SK-N-SH (cell line): ENCODE measurements at regions not wholly inside any gene's neighbourhood (a gene's known extent, or its start where the extent isn't known, plus 50 kb on each side); places are given as distances from the start of the nearest gene placed in this dataset.

Experiments
- CTCF ChIA-PET: fragments of 300-600, 350-600 bp; formaldehyde crosslinking; extraction: SDS; loops from one replicate; lab custom pipeline; 2021; lab: Yijun Ruan, JAX
- POLR2A ChIA-PET: fragments of 350-600 bp; sonication (Branson Sonifier 250); formaldehyde crosslinking; extraction: SDS; loops from one replicate; lab custom pipeline; 2020; ENCODE audit warnings: antibody characterized with exemption, inconsistent platforms; lab: Yijun Ruan, JAX
- DNase-seq: peaks from one replicate; pipeline ENCODE4 v3.0.0; 2012
- H2AFZ ChIP-seq: fragments of 200-600 bp; sonication (generic); 2 replicates; pipeline ENCODE4 v1.8.1; 2016; ENCODE audit warnings: antibody characterized with exemption, mild to moderate bottlenecking, low read depth
- H3F3A ChIP-seq: fragments of 200-600 bp; sonication (generic); replicated peaks from 2 replicates; pipeline ENCODE3; 2016; ENCODE audit warnings: antibody characterized with exemption, mild to moderate bottlenecking; ENCODE audit not compliant: insufficient read depth
- H3K27ac ChIP-seq, 2 experiments: fragments of 200-500 bp in 1 of 2; fragments of 200-600 bp in 1 of 2; sonication (Bioruptor generic) in 1 of 2; sonication (generic), shearing (Covaris generic) in 1 of 2; 2 replicates each; pipeline versions ENCODE4 v1.5.1 to v1.6.1; 2014 to 2016; ENCODE audit warnings: low read depth in 2 of 2, inconsistent platforms in 1 of 2, low read length in 1 of 2, mild to moderate bottlenecking in 1 of 2, mixed read lengths in 1 of 2
- H3K27me3 ChIP-seq: fragments of 200-600 bp; sonication (generic), shearing (Covaris generic); 2 replicates; pipeline ENCODE4 v1.6.1; 2016; ENCODE audit warnings: mixed run types; ENCODE audit not compliant: insufficient read depth
- H3K36me3 ChIP-seq, 2 experiments: fragments of 200-500 bp in 1 of 2; fragments of 200-600 bp in 1 of 2; sonication (Bioruptor generic) in 1 of 2; sonication (generic) in 1 of 2; replicated peaks in 1 of 2; 2 replicates each; pipeline versions ENCODE3 to v1.5.1; 2014 to 2016; ENCODE audit warnings: low read length in 1 of 2, mild to moderate bottlenecking in 1 of 2; ENCODE audit not compliant: insufficient read depth in 2 of 2, control insufficient read depth in 1 of 2
- H3K4me1 ChIP-seq, 2 experiments: fragments of 200-500 bp in 1 of 2; fragments of 200-600 bp in 1 of 2; sonication (Bioruptor generic) in 1 of 2; sonication (generic), shearing (Covaris generic) in 1 of 2; 2 replicates each; pipeline versions ENCODE4 v1.5.1 to v1.6.1; 2014 to 2016; ENCODE audit warnings: low read depth in 1 of 2, low read length in 1 of 2, mixed run types in 1 of 2; ENCODE audit not compliant: insufficient read depth in 2 of 2, control insufficient read depth in 1 of 2
- H3K4me2 ChIP-seq: fragments of 200-600 bp; sonication (generic), shearing (Covaris generic); 2 replicates; pipeline ENCODE4 v1.6.1; 2017; ENCODE audit warnings: mixed run types
- H3K4me3 ChIP-seq, 2 experiments: fragments of 200-500 bp in 1 of 2; fragments of 200-600 bp in 1 of 2; sonication (Bioruptor generic) in 1 of 2; sonication (generic), shearing (Covaris generic) in 1 of 2; 2 replicates each; pipeline versions ENCODE4 v1.5.1 to v1.8.1; 2014 to 2016; ENCODE audit warnings: low read depth in 2 of 2, inconsistent platforms in 1 of 2, low read length in 1 of 2, mild to moderate bottlenecking in 1 of 2, mixed read lengths in 1 of 2, moderate library complexity in 1 of 2
- H3K79me2 ChIP-seq: fragments of 200-600 bp; sonication (generic); 2 replicates; pipeline ENCODE4 v1.8.1; 2017; ENCODE audit warnings: mild to moderate bottlenecking; ENCODE audit not compliant: insufficient read depth
- H3K9ac ChIP-seq: fragments of 200-600 bp; sonication (generic); 2 replicates; pipeline ENCODE4 v1.6.1; 2017; ENCODE audit warnings: mixed run types
- H3K9me2 ChIP-seq: fragments of 200-600 bp; sonication (generic); 2 replicates; pipeline ENCODE4 v1.6.1; 2017; ENCODE audit warnings: mixed run types
- H3K9me3 ChIP-seq: fragments of 200-600 bp; sonication (generic); 2 replicates; pipeline ENCODE4 v1.6.1; 2017; ENCODE audit warnings: mixed run types, mild to moderate bottlenecking, moderate library complexity
- H4K20me1 ChIP-seq: fragments of 200-600 bp; sonication (generic); 2 replicates; pipeline ENCODE4 v1.6.1; 2017; ENCODE audit warnings: mild to moderate bottlenecking, mixed run types; ENCODE audit not compliant: insufficient read depth
- CTCF ChIP-seq: fragments of 200-600 bp; sonication (generic); IDR thresholded peaks from 2 replicates; pipeline ENCODE4 v1.6.1; 2017; ENCODE audit warnings: antibody characterized with exemption, mild to moderate bottlenecking, moderate library complexity
- ELF1 ChIP-seq: IDR thresholded peaks from 2 replicates; pipeline ENCODE4 v1.4.0; 2012
- EP300 ChIP-seq, 2 experiments: IDR thresholded peaks; 2 replicates each; pipeline versions ENCODE4 v1.4.0 to v1.6.1; 2012; ENCODE audit warnings: borderline replicate concordance in 1 of 2, low read depth in 1 of 2, low read length in 1 of 2
- EZH2phosphoT487 ChIP-seq: fragments of 200-600 bp; sonication (generic); IDR thresholded peaks from 2 replicates; pipeline ENCODE4 v1.6.1; 2017; ENCODE audit warnings: low read depth, mixed run types, mild to moderate bottlenecking, antibody characterized with exemption, moderate library complexity, borderline replicate concordance
- GABPA ChIP-seq: IDR thresholded peaks from 2 replicates; pipeline ENCODE4 v1.4.0; 2012; ENCODE audit warnings: low read depth, mild to moderate bottlenecking
- GATA2 ChIP-seq: sonication (generic); formaldehyde crosslinking; IDR thresholded peaks from 2 replicates; pipeline ENCODE4 v1.5.0; 2020; ENCODE audit warnings: mild to moderate bottlenecking, missing genetic modification reagents
- IRF3 ChIP-seq: fragments of 150-350 bp; IDR thresholded peaks from 2 replicates; pipeline ENCODE4 v1.6.1; 2016; ENCODE audit warnings: mild to moderate bottlenecking, low read depth, low read length
- JUND ChIP-seq: IDR thresholded peaks from 2 replicates; pipeline ENCODE4 v1.4.0; 2012
- MAX ChIP-seq: IDR thresholded peaks from 2 replicates; pipeline ENCODE4 v1.4.0; 2012; ENCODE audit warnings: low read depth
- MEF2A ChIP-seq: IDR thresholded peaks from 2 replicates; pipeline ENCODE4 v1.4.0; 2012; ENCODE audit warnings: low read depth, borderline replicate concordance
- MXI1 ChIP-seq: IDR thresholded peaks from 2 replicates; pipeline ENCODE4 v1.6.1; 2012; ENCODE audit warnings: mild to moderate bottlenecking, low read depth, low read length, improper control_type of control experiment
- NFIC ChIP-seq: IDR thresholded peaks from 2 replicates; pipeline ENCODE4 v1.4.0; 2012; ENCODE audit warnings: borderline replicate concordance
- NRF1 ChIP-seq: IDR thresholded peaks from 2 replicates; pipeline ENCODE4 v1.6.1; 2012; ENCODE audit warnings: low read depth, mild to moderate bottlenecking, low read length
- PBX3 ChIP-seq: IDR thresholded peaks from 2 replicates; pipeline ENCODE4; 2012
- RFX5 ChIP-seq: IDR thresholded peaks from 2 replicates; pipeline ENCODE4 v1.6.1; 2012; ENCODE audit warnings: mild to moderate bottlenecking, improper control_type of control experiment, low read length
- RXRA ChIP-seq: IDR thresholded peaks from 2 replicates; pipeline ENCODE4 v1.4.0; 2012; ENCODE audit warnings: low read depth, mild to moderate bottlenecking, borderline replicate concordance
- TAF1 ChIP-seq: IDR thresholded peaks from 2 replicates; pipeline ENCODE4 v1.6.1; 2012; ENCODE audit warnings: low read depth, mild to moderate bottlenecking, low read length, moderate library complexity, borderline replicate concordance
- TCF12 ChIP-seq: IDR thresholded peaks from 2 replicates; pipeline ENCODE4 v1.4.0; 2012
- TEAD4 ChIP-seq: IDR thresholded peaks from 2 replicates; pipeline ENCODE4 v1.4.0; 2012; ENCODE audit warnings: mild to moderate bottlenecking, borderline replicate concordance; ENCODE audit not compliant: insufficient read depth
- USF1 ChIP-seq: IDR thresholded peaks from 2 replicates; pipeline ENCODE4 v1.4.0; 2012; ENCODE audit warnings: low read depth, borderline replicate concordance
- YY1 ChIP-seq: IDR thresholded peaks from 2 replicates; pipeline ENCODE4 v1.4.0; 2012; ENCODE audit warnings: low read depth, mild to moderate bottlenecking
- ZBTB33 ChIP-seq: IDR thresholded peaks from 2 replicates; pipeline ENCODE4 v1.4.0; 2012; ENCODE audit warnings: low read depth, borderline replicate concordance
- WGBS: methylation state at CpG from one replicate; pipeline ENCODE4 v1.1.6; 2017; ENCODE audit warnings: low lambda C conversion rate; 5-methylcytosine and 5-hydroxymethylcytosine counted together

- H2AFZ ChIP-seq = no peak overlapping the region
- TF ChIP-seq CTCF = no peak
- TF ChIP-seq NRF1 = no peak
- no peak for TF ChIP-seq MEF2A
- TF ChIP-seq GABPA = no peak
- TF ChIP-seq TCF12 = no peak
- ChIA-PET CTCF (no interaction called here), POLR2A (no interaction called here)
- H3K4me1 ChIP-seq = no peaks in the 10 kb centered on the region
- no peak overlapping the region for H3K27ac ChIP-seq
- no peaks in the 10 kb centered on the region for H3K36me3 ChIP-seq
- no peaks in the 10 kb centered on the region for H3F3A ChIP-seq
- no peaks in the 10 kb centered on the region for H3K9me2 ChIP-seq
- H3K79me2 ChIP-seq = no peaks in the 10 kb centered on the region
- no peaks in the 10 kb centered on the region for H3K9me3 ChIP-seq
- no peaks in the 10 kb centered on the region for H3K27me3 ChIP-seq
- no peak overlapping the region for H3K4me2 ChIP-seq
- DNase-seq = no peak
- WGBS = 90% methylated on average over 3 of the region's 3 CpGs
- no peaks in the 10 kb centered on the region for H4K20me1 ChIP-seq
- no peak overlapping the region for H3K4me3 ChIP-seq
- H3K9ac ChIP-seq = no peak overlapping the region
These were observed 136.7 kb upstream of the CDH2 start for GRCh38 chr18:28313602-28314001.

- H3K36me3 ChIP-seq = no peaks in the 10 kb centered on the region
- no peak overlapping the region for H3K4me2 ChIP-seq
- no peak overlapping the region for H2AFZ ChIP-seq
- H3F3A ChIP-seq = no peaks in the 10 kb centered on the region
- no peaks in the 10 kb centered on the region for H3K9me3 ChIP-seq
- H3K27me3 ChIP-seq = no peaks in the 10 kb centered on the region
- POLR2A ChIA-PET = no interaction called here
- no peaks in the 10 kb centered on the region for H4K20me1 ChIP-seq
- H3K4me1 ChIP-seq = no peaks in the 10 kb centered on the region
- CTCF ChIA-PET = no interaction called here
- no peak overlapping the region for H3K27ac ChIP-seq
- WGBS = 77% methylated on average over 5 of the region's 5 CpGs
- no peak for DNase-seq
- H3K9me2 ChIP-seq = no peaks in the 10 kb centered on the region
- H3K9ac ChIP-seq = no peak overlapping the region
- H3K79me2 ChIP-seq = no peaks in the 10 kb centered on the region
- TF ChIP-seq NFIC (no peak), ELF1 (no peak), EP300 (IDR thresholded peaks at IDR 0.05; ENCODE audit: borderline replicate concordance in 1 of 2, low read depth in 1 of 2, low read length in 1 of 2) (no peak), EZH2phosphoT487 (no peak), IRF3 (no peak), MEF2A (no peak), PBX3 (no peak), TEAD4 (no peak), ZBTB33 (no peak), YY1 (no peak), TAF1 (no peak), JUND (no peak), RFX5 (no peak), USF1 (no peak), TCF12 (no peak), NRF1 (no peak), GATA2 (no peak), MAX (no peak), MXI1 (no peak), RXRA (no peak)
- TF ChIP-seq, all 33 proteins: peak for 0
- no peak overlapping the region for H3K4me3 ChIP-seq
These were observed 111.9 kb upstream of the CDH2 start for GRCh38 chr18:28288784-28289183.
